ENCODE measurements at regions not wholly inside any gene's neighbourhood (a gene's known extent, or its start where the extent isn't known, plus 50 kb on each side); places are given as distances from the start of the nearest gene placed in this dataset.

DNA sequence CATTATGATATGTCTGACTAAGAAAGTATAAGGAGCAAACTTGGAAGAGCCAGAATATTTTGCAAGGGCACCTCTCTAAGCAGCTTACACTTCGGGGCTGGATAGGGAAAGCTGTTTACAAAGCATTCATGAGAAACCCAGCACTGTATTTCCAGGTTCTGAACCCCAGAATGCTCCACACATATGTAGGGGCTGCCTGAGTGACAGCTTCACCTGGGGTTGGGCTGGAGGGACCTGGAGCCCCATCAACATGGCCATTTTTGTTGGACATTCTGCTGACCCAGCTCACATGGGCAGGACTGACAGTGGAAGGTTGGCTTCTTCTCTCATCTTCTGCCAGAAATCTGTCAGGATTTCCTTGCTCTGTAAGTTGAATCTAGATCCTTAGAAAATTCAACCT, 197.1 kb upstream of the SSTR4 start:
- Histone ChIP-seq H3K4me1 (ENCODE audit: control insufficient read depth, insufficient read depth, low read length) (no peaks in the 10 kb centered on the region), H3K4me3 (ENCODE audit: insufficient read depth, low read depth, low read length) (no peak overlapping the region), H4K8ac (ENCODE audit: low read depth in 2 of 2, low read length in 2 of 2) (no peak overlapping the region), H3K27me3 (ENCODE audit: control insufficient read depth, insufficient read depth, low read length) (peaks cover 2% of the 10 kb centered on the region; the same call in 1 of the 2 replicates), H2AK5ac (ENCODE audit: low read depth, low read length) (no peak overlapping the region), H2BK5ac (ENCODE audit: low read depth, low read length, poor library complexity, severe bottlenecking) (no peak overlapping the region), H3K9me1 (ENCODE audit: insufficient read depth, low read length) (no peaks in the 10 kb centered on the region), H2AFZ (replicated peaks; ENCODE audit: low read length, poor library complexity) (no peak overlapping the region), H4K91ac (ENCODE audit: insufficient read depth, low read depth, low read length) (no peak overlapping the region), H3K36me3 (ENCODE audit: control insufficient read depth, insufficient read depth, low read length) (no peaks in the 10 kb centered on the region), H3K23ac (ENCODE audit: low read depth, low read length) (no peak overlapping the region), H3K27ac (ENCODE audit: insufficient read depth, low read length) (no peak overlapping the region), H2BK15ac (ENCODE audit: low read depth, low read length) (no peak overlapping the region), H3K9me3 (ENCODE audit: control insufficient read depth, insufficient read depth, low read length) (no peaks in the 10 kb centered on the region), H2BK20ac (ENCODE audit: low read depth, low read length) (no peak overlapping the region), H3K9ac (ENCODE audit: low read depth, low read length) (no peak overlapping the region), H3K56ac (ENCODE audit: extremely low read depth, insufficient read depth, low read length) (no peak overlapping the region), H2BK120ac (ENCODE audit: low read depth, low read length) (no peak overlapping the region), H3K18ac (ENCODE audit: low read depth, low read length) (no peak overlapping the region), H3K14ac (replicated peaks; ENCODE audit: low read depth, low read length) (no peak overlapping the region), H3K4me2 (ENCODE audit: low read depth, low read length) (no peak overlapping the region), H2AK9ac (replicated peaks; ENCODE audit: low read depth, low read length, poor library complexity) (no peak overlapping the region), H4K5ac (ENCODE audit: low read depth, low read length) (no peak overlapping the region), H4K20me1 (ENCODE audit: insufficient read depth, low read length) (no peaks in the 10 kb centered on the region), H3K4ac (ENCODE audit: low read depth, low read length) (no peak overlapping the region), H3K79me1 (ENCODE audit: low read depth in 1 of 2, low read length in 2 of 2) (no peaks in the 10 kb centered on the region)
- no peak for TF ChIP-seq NFE2L2 (IDR thresholded peaks at IDR 0.05; ENCODE audit: low read depth, low read length)
- no peak for TF ChIP-seq SMC3 (IDR thresholded peaks at IDR 0.05; ENCODE audit: low read depth, low read length)
- TF ChIP-seq, protein P1, sequence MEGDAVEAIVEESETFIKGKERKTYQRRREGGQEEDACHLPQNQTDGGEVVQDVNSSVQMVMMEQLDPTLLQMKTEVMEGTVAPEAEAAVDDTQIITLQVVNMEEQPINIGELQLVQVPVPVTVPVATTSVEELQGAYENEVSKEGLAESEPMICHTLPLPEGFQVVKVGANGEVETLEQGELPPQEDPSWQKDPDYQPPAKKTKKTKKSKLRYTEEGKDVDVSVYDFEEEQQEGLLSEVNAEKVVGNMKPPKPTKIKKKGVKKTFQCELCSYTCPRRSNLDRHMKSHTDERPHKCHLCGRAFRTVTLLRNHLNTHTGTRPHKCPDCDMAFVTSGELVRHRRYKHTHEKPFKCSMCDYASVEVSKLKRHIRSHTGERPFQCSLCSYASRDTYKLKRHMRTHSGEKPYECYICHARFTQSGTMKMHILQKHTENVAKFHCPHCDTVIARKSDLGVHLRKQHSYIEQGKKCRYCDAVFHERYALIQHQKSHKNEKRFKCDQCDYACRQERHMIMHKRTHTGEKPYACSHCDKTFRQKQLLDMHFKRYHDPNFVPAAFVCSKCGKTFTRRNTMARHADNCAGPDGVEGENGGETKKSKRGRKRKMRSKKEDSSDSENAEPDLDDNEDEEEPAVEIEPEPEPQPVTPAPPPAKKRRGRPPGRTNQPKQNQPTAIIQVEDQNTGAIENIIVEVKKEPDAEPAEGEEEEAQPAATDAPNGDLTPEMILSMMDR (conservative IDR thresholded peaks at IDR 0.05; ENCODE audit: low read depth, low read length) = no peak
- TF ChIP-seq MXI1 (IDR thresholded peaks at IDR 0.05; ENCODE audit: borderline replicate concordance, low read depth, low read length) = no peak
- no peak for TF ChIP-seq FOS (IDR thresholded peaks at IDR 0.05; ENCODE audit: low read depth, low read length)
- no peak for TF ChIP-seq RFX5 (IDR thresholded peaks at IDR 0.05; ENCODE audit: low read depth, low read length)
- no peak for TF ChIP-seq MAZ (IDR thresholded peaks at IDR 0.05; ENCODE audit: borderline replicate concordance, low read depth, low read length)
- TF ChIP-seq MAFK (IDR thresholded peaks at IDR 0.05; ENCODE audit: low read depth, low read length) = no peak
- no peak for TF ChIP-seq CHD1 (IDR thresholded peaks at IDR 0.05; ENCODE audit: low read depth, low read length)
- DNase-seq (no peak), ATAC-seq (ENCODE audit: low read depth) (no peak)
- dilution Hi-C loops (cut with HindIII; ENCODE audit: low sequenced_read_pairs, unreplicated experiment) = no loop called here
- BruUV-seq (replicated peaks) = no TSS peak
- ChIA-PET CTCF (no interaction called here), POLR2A (ENCODE audit: unreplicated experiment) (no interaction called here)
- intact Hi-C loops (cut with micrococcal nuclease) = no loop called here
- WGBS, 2 experiments (ENCODE audit: extremely low coverage in 2 of 2, insufficient read length in 1 of 2) = no CpG with 5 or more reads among the region's 1 CpG
- in situ Hi-C loops (cut with MboI; ENCODE audit: low sequenced_read_pairs) = no loop called here
